Tibial nerve (tissue), 4 donors: ENCODE measurements at regions not wholly inside any gene's neighbourhood (a gene's known extent, or its start where the extent isn't known, plus 50 kb on each side); places are given as distances from the start of the nearest gene placed in this dataset.
"Not testable (repeated sequence)": the region's sequence is repeated elsewhere in the genome, so short reads cannot be mapped to it uniquely, and the experiment has no call there.

Source experiments
- DNase-seq, 2 donors: peaks; one replicate each; pipeline ENCODE4 v3.0.0-alpha.2; 2019; ENCODE audit warnings: low spot score in 2 of 2
- H3K27ac ChIP-seq, 4 donors: fragments of 200-600 bp; sonication (generic) in 3 of 4; one replicate each; pipeline ENCODE4 v1.5.1; 2017 to 2019; ENCODE audit warnings: mild to moderate bottlenecking in 1 of 4
- H3K27me3 ChIP-seq, 2 donors: fragments of 200-600 bp; sonication (generic) in 1 of 2; one replicate each; pipeline versions ENCODE4 v1.5.1 to v1.6.0; 2017 to 2019
- H3K36me3 ChIP-seq, 3 donors: fragments of 200-600 bp; sonication (generic); one replicate each; pipeline ENCODE4 v1.5.1; 2018 to 2019
- H3K4me1 ChIP-seq, 4 donors: fragments of 200-600 bp; sonication (generic) in 3 of 4; one replicate each; pipeline ENCODE4 v1.5.1; 2017 to 2019
- H3K4me3 ChIP-seq, 4 donors: fragments of 200-600 bp; sonication (generic) in 3 of 4; one replicate each; pipeline ENCODE4 v1.5.1; 2017 to 2019; ENCODE audit warnings: mild to moderate bottlenecking in 1 of 4, moderate library complexity in 1 of 4
- H3K9me3 ChIP-seq, 4 donors: fragments of 200-600 bp; sonication (generic) in 3 of 4; one replicate each; pipeline ENCODE4 v1.5.1; 2017 to 2019
- WGBS, 2 donors: methylation state at CpG; one replicate each; pipeline ENCODE4 v1.1.5; 2018; 5-methylcytosine and 5-hydroxymethylcytosine counted together

DNA sequence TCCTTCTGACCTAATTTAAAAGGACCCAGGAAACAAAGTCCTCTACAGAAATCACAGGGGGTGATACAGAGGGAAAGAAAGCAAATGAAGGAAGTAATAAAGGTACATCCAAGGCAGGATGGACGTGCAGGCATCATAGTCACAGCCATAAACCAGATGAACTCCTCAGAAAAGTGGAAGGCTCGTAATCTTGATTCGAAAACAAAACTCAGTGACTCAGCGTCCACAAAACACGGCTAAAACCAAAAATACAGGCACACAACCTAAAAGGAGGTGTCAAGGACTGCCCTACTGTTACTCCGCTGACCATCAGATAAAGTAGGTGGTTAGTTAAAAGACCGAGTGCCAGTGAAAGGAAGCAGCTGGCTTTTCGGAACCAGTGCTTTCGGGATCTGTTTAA, 81.5 kb downstream of the TRIM69 start:
- not testable (repeated sequence) for DNase-seq, H3K27ac ChIP-seq, H3K27me3 ChIP-seq, H3K4me1 ChIP-seq, H3K36me3 ChIP-seq, H3K4me3 ChIP-seq, H3K9me3 ChIP-seq
- WGBS, 2 donors, result 73 to 81% methylated on average over 6 to 7 of the region's 9 CpGs

DNA sequence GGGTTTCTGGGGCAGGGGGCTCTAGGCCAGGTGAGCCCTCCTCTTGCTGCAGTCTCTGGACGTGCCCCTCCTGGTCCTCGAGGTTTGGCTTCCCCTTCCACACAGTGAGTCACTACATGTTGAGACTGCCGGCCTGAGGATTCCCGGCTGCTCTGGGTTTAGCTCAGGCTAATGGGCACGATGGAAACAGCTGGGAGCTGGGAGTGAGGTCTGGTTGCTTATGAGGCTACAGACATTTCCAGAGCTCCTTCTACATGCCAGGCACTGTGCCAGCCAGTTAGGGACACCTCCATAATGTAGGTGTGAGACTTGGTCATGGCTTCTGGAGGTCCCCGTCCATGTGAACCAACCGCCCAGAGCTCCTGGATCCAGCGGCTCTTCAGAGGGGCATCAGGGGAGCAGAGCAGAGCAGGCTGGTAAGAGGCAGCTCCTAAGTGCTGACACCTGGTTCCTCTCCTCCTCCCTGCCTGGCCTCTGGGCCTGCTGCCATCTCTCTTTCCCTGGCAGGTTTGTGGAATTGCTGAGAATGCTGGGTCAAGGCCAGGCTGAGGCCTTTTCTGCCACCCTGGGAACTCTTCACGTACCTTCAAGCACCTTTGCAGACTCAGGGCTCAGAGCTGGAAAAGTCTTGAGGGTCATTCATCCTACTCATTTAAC, 83.1 kb downstream of the TRIM69 start:
- DNase-seq, H3K27ac ChIP-seq, H3K4me3 ChIP-seq, H3K9me3 ChIP-seq, H3K36me3 ChIP-seq, H3K27me3 ChIP-seq, H3K4me1 ChIP-seq: not testable (repeated sequence)
- 72 to 89% methylated on average over 6 to 9 of the region's 9 CpGs for WGBS, 2 donors

DNA sequence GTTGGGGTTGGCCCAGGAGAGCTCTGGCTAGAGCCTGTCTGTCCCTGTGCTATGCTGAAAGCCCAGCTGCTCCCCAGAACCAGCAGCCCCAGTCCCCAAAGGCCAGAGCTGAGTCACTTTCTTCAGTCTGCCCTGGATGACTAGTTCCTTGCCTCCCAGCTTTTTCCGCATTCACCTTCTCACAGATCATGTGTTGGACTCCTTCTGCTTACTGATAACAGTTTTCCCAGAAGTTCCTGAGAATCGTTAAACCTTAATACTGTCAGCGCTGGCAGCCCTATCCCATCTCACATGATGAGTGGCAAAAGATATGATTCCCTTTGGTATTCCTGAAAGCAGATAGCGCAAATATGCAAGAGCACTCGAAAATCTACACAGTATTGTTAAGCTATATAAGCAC, 84.2 kb downstream of the TRIM69 start:
- 80 to 85% methylated on average over 4 to 5 of the region's 5 CpGs for WGBS, 2 donors
- not testable (repeated sequence) for DNase-seq, H3K4me3 ChIP-seq

DNA sequence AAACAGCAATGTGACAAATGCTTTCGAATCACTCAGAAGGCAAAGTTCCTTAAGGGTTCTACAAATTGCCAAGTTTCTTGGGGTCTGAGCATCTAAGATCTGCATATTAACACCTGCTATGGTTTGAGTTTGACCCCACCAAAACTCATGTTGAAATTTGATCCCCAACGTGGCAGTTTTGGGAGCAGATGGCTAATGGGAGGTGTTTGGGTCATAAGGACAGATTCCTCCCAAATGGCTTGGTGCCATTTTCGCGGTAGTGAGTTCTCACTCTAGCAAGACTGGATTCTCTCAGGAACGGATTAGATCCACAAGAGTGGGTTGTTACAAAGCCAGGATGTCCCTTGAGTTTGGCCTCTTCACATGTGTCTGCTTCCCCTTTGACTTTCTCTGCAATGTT, 84.6 kb downstream of the TRIM69 start:
- not testable (repeated sequence) for H3K4me1 ChIP-seq, H3K27me3 ChIP-seq, H3K27ac ChIP-seq, DNase-seq, H3K4me3 ChIP-seq, H3K9me3 ChIP-seq, H3K36me3 ChIP-seq
- 50 to 59% methylated on average over 5 of the region's 5 CpGs for WGBS, 2 donors

More for the DNA sequence above, 84.2 kb downstream of the TRIM69 start:
- H3K27ac ChIP-seq, H3K27me3 ChIP-seq, H3K36me3 ChIP-seq, H3K9me3 ChIP-seq, H3K4me1 ChIP-seq: not testable (repeated sequence)

DNA sequence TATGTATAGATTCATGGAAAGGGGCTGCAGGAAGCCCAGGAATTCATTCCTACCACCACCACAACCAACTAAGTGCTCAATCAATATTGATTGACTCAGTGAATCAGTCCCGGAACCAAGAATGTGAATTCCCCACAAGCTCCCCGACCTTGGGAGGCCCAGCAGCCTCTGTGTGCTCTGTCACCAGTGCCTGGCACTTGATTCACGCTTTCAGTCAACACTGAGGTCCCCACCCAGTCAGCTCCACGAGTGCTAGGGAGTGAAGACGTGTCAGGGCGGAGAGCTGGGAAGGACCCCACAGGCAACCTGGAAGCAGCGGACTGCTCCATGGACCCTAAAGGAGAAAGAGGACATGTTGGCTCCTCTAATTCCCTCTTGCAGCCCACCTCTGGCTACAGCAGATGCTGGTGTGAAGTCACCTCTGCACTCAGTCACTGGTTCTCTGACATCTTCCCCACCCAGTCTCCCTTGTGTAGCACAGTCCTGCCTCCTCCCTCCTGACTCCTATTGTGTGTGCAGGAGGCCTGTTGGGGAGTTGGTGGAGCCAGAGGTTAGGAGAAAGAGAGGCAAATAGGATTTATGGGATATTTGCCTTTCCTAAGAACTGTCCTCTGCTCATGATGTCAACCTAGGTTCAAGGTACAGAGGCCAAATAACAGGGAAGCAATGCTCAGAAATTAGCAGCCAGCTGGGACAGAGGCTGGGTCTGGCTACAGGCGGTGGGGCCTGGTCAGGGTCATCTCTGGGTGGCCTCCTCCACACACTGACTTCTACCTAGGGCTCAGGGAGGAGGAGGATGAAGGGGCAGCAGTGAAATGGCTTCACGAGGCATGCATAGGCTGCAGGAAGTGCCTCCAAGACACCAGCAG, 88.2 kb downstream of the TRIM69 start:
- not testable (repeated sequence) for DNase-seq, H3K4me1 ChIP-seq, H3K9me3 ChIP-seq, H3K27ac ChIP-seq, H3K27me3 ChIP-seq, H3K36me3 ChIP-seq, H3K4me3 ChIP-seq
- 80% methylated on average over 1 of the region's 9 CpGs; no CpG with 5 or more reads in 1 of the 2 donors for WGBS, 2 donors

DNA sequence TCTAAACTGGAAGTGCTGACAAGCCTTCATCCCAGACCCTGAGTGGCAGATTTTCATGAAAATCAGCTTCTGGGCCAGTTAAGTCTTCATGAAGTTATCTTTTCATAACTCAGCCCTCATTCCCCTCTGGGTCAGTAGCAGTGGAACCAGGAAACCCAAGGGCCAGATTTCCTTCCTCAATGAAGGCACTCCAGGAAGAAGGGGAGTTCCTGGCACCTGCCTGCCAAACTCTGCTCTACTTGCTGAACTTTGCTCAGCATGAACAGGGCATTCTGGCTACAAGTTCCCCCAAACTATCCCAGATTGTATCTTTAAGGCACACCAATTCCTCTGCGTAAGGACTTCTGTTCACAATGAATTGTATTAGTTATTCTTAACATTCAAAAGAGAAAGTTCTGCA, 90.3 kb downstream of the TRIM69 start:
- H3K27me3 ChIP-seq, H3K9me3 ChIP-seq, H3K4me3 ChIP-seq, DNase-seq, H3K4me1 ChIP-seq, H3K27ac ChIP-seq, H3K36me3 ChIP-seq: not testable (repeated sequence)
- WGBS, 2 donors, result 88 to 90% methylated on average over 1 of the region's 1 CpG

DNA sequence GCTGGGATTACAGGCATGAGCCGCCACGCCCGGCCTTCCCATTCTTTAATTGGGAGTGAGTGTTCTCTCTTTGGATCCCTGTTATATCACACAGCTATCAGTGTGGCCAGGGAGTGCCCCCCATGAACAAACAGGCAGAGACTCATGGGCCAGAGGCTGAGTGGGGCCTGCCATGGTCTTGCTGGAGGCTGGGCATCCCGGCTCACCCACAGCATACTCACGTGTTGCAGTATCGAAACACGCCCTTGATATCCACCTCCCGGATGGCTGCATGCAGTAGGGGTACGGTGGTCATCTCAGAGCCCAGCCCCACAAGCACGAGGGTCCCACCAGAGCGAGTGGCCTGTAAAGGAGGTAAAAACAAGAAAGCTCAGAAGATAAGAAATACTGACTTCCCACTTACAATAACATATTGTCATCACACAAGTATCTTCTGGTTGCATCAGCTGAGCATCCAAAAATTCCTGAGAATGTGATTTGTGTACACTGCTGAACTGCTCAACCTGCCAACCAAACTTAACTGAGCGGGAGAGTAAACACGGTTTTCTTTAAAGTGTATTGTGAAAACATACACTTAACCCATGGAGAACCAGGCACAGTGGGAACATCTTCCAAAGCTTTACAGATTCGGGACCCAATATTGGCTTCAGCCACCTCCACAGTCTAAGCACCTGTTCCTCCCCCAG, 92.0 kb downstream of the TRIM69 start:
- not testable (repeated sequence) for H3K36me3 ChIP-seq, H3K4me1 ChIP-seq, H3K4me3 ChIP-seq, DNase-seq, H3K27me3 ChIP-seq, H3K27ac ChIP-seq, H3K9me3 ChIP-seq
- 87 to 90% methylated on average over 11 of the region's 14 CpGs for WGBS, 2 donors

DNA sequence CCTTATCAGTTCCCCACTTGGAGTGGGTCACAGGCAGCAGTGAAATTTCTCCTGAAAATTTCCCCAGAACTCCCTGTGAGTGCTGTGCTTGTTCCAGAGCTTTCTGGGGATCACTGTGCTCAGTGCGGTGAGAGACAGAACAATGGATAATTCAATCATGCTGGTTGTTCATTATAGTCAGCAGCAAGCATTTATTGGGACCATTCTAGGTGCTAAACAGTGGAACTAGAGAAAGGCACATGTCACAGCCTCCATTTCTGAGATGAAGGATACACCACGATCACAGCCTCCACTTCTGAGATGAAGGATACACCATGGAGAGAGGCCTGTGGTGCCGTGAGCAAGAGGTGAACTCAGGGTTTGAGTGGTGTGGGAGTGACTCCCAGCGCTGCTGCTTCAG, 92.8 kb downstream of the TRIM69 start:
- H3K27ac ChIP-seq, H3K9me3 ChIP-seq, H3K36me3 ChIP-seq, DNase-seq, H3K4me1 ChIP-seq, H3K27me3 ChIP-seq, H3K4me3 ChIP-seq: not testable (repeated sequence)
- WGBS, 2 donors, result 76 to 82% methylated on average over 4 of the region's 4 CpGs

DNA sequence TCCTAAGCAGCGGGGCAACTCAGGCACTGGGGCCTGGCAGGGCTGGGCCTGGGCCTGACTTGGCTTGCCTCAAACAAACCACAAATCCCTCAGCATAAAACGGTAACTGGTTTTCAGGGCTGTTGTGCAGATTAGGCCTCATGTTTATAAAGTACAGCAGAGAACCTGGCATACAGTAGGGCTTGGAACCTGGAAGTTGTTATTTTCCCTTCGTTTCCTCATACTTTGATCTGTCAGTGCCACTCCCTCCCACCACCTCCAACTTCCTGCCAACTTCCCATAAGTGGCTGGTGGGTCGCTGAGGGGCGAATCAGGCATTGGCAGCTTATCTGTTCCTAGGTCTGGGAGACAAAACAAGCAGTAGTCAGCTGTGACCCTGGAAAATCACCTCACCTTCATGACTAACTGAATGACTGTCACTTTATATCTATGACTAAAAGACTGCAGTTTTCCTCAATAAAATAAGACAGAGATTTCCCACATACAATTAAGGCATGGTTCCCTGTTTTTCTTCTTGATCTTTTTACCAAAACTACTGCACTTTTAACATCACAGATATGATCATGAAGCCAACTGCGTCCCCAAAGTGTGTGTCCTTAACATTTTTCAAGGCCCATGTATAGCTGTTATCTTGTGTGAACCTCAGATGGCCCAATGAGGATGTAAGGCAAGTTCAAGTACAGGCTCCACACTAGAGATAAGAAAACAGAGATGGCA, 94.5 kb downstream of the TRIM69 start:
- not testable (repeated sequence) for H3K4me3 ChIP-seq, DNase-seq, H3K4me1 ChIP-seq, H3K36me3 ChIP-seq, H3K27me3 ChIP-seq, H3K27ac ChIP-seq, H3K9me3 ChIP-seq
- WGBS, 2 donors, result 48 to 66% methylated on average over 4 to 6 of the region's 6 CpGs

DNA sequence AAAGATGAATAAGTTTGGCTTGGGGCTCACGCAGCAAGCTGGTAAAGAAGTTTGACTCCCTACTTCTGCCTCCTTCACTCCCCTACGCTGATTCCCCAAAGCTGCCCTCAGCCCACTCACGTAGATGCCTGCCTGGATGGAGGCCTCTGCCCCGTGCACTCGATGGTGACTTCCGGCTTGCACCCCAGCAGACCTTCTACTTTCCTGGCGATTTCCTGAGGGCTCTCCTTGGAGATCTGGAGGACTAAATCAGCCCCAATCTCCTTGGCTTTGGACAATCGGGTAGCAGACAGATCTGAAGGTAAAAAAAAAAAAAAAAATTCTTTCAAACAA, 95.0 kb downstream of the TRIM69 start:
- H3K27me3 ChIP-seq, H3K4me1 ChIP-seq, H3K27ac ChIP-seq, DNase-seq, H3K36me3 ChIP-seq, H3K9me3 ChIP-seq, H3K4me3 ChIP-seq: not testable (repeated sequence)
- WGBS, 2 donors, result 83 to 93% methylated on average over 8 of the region's 8 CpGs

DNA sequence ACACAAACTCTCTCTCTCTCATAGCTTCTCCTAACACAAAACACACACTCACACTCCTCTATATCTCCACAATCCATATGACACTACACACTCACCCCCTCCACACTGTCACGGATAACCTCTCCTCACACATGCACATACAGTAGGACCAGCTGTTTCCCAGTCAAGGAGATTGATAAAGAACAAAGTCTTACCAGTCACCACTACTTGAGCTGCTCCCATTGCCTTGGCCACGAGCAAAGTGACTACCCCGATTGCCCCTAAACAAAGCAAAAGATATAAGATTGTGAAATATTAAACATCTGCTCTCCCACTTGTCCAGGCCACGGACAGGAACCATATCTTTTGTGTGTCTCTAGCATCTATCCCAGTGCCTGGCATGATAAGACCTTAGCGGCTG, 95.8 kb downstream of the TRIM69 start:
- 65 to 85% methylated on average over 5 of the region's 5 CpGs for WGBS, 2 donors
- not testable (repeated sequence) for H3K9me3 ChIP-seq, H3K4me1 ChIP-seq, DNase-seq, H3K27ac ChIP-seq, H3K4me3 ChIP-seq, H3K36me3 ChIP-seq, H3K27me3 ChIP-seq

DNA sequence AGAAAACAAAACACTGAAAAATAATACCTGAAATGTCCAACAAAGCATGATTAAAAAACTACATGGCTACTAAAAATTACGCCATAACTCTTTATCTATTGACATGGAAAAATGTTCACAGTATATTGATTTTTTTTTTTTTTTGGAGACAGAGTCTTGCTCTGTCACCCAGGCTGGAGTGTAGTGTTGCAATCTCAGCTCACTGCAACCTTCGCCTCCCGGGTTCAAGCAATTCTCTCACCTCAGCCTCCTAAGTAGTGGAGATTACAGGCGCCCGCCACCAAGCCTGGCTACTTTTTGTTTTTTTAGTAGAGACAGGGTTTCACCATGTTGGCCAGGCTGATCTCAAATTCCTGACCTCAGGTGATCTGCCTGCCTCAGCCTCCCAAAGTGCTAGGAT, 96.8 kb downstream of the TRIM69 start:
- H3K27me3 ChIP-seq, DNase-seq, H3K9me3 ChIP-seq, H3K4me3 ChIP-seq, H3K4me1 ChIP-seq, H3K27ac ChIP-seq, H3K36me3 ChIP-seq: not testable (repeated sequence)
- 92% methylated on average over 5 of the region's 5 CpGs for WGBS, 2 donors

DNA sequence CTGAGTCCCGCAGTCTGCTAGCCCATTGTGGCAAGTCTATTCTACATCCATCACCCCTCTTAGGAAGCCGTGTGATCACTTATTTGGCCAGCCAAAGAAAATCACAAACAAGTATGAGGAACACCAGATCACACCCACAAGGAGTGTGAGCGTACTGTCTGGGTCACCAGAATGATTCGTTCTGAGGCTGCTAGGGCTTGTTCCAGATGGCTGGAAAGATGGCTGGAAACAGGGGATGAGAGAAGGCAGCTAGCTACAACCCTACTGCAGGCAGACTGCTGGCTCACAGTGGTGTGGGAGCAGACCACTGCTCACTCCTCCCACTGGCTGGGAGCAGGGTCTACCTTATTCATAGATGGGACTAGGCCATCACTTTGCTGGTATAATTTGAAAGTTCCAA, 97.4 kb downstream of the TRIM69 start:
- DNase-seq, H3K9me3 ChIP-seq, H3K27ac ChIP-seq, H3K4me3 ChIP-seq, H3K27me3 ChIP-seq, H3K36me3 ChIP-seq, H3K4me1 ChIP-seq: not testable (repeated sequence)
- WGBS, 2 donors, result 87 to 91% methylated on average over 2 to 4 of the region's 4 CpGs
